ENCODE measurements at regions not wholly inside any gene's neighbourhood (a gene's known extent, or its start where the extent isn't known, plus 50 kb on each side); places are given as distances from the start of the nearest gene placed in this dataset.
"Not testable (repeated sequence)": the region's sequence is repeated elsewhere in the genome, so short reads cannot be mapped to it uniquely, and the experiment has no call there.

- H3K4me1 ChIP-seq: no peaks in the 10 kb centered on the region
- no peak for TF ChIP-seq CTCF (IDR thresholded peaks at IDR 0.05)
- no peak for TF ChIP-seq POLR2A (IDR thresholded peaks at IDR 0.05)
- no peak for DNase-seq
- H3K9me3 ChIP-seq: no peaks in the 10 kb centered on the region
- H3K27ac ChIP-seq: no peak overlapping the region
- no peaks in the 10 kb centered on the region for H3K27me3 ChIP-seq
- no peak overlapping the region for H3K4me3 ChIP-seq
- no peaks in the 10 kb centered on the region for H3K36me3 ChIP-seq
These were observed 127.0 kb downstream of the COX18 start for GRCh38 chr4:72942565-72942964.

GRCh38 chr4:72938516-72938915 is 131.0 kb downstream of the COX18 start:
- Histone ChIP-seq H3K4me3 (no peak overlapping the region), H3K4me1 (no peaks in the 10 kb centered on the region), H3K27me3 (no peaks in the 10 kb centered on the region), H3K27ac (no peak overlapping the region), H3K9me3 (no peaks in the 10 kb centered on the region), H3K36me3 (no peaks in the 10 kb centered on the region)
- TF ChIP-seq POLR2A (IDR thresholded peaks at IDR 0.05) (no peak), CTCF (IDR thresholded peaks at IDR 0.05) (no peak)
- DNase-seq: no peak

- no peak for TF ChIP-seq POLR2A (IDR thresholded peaks at IDR 0.05)
- no peak for TF ChIP-seq CTCF (IDR thresholded peaks at IDR 0.05)
- H3K27ac ChIP-seq: no peak overlapping the region
- DNase-seq: no peak
- H3K4me1 ChIP-seq: no peaks in the 10 kb centered on the region
- no peak overlapping the region for H3K4me3 ChIP-seq
- H3K27me3 ChIP-seq: no peaks in the 10 kb centered on the region
- no peaks in the 10 kb centered on the region for H3K9me3 ChIP-seq
- no peaks in the 10 kb centered on the region for H3K36me3 ChIP-seq
These were observed 134.1 kb downstream of the COX18 start for GRCh38 chr4:72935462-72935861.

- no peak for DNase-seq
- no peak for TF ChIP-seq CTCF (IDR thresholded peaks at IDR 0.05)
- no peak for TF ChIP-seq POLR2A (IDR thresholded peaks at IDR 0.05)
- H3K4me3 ChIP-seq: no peak overlapping the region
- no peak overlapping the region for H3K27ac ChIP-seq
- H3K36me3 ChIP-seq: no peaks in the 10 kb centered on the region
- no peaks in the 10 kb centered on the region for H3K4me1 ChIP-seq
- no peaks in the 10 kb centered on the region for H3K9me3 ChIP-seq
- H3K27me3 ChIP-seq: no peaks in the 10 kb centered on the region
These were observed 136.5 kb downstream of the COX18 start for GRCh38 chr4:72933029-72933428.

- H3K9me3 ChIP-seq: no peaks in the 10 kb centered on the region
- TF ChIP-seq POLR2A (IDR thresholded peaks at IDR 0.05) (no peak), CTCF (IDR thresholded peaks at IDR 0.05) (no peak)
- DNase-seq: no peak
These were observed 138.2 kb downstream of the COX18 start for GRCh38 chr4:72931346-72931745.

GRCh38 chr4:72929596-72930274 is 139.8 kb downstream of the COX18 start:
- DNase-seq, H3K9me3 ChIP-seq, H3K27ac ChIP-seq, H3K4me1 ChIP-seq, H3K27me3 ChIP-seq, H3K36me3 ChIP-seq, H3K4me3 ChIP-seq: not testable (repeated sequence)

More at GRCh38 chr4:72931346-72931745, 138.2 kb downstream of the COX18 start:
- Histone ChIP-seq H3K27ac (no peak overlapping the region), H3K36me3 (no peaks in the 10 kb centered on the region), H3K4me1 (no peaks in the 10 kb centered on the region), H3K27me3 (no peaks in the 10 kb centered on the region), H3K4me3 (no peak overlapping the region)

Measured in Peyer's patch (tissue), 4 donors.